ENCODE measurements at regions not wholly inside any gene's neighbourhood (a gene's known extent, or its start where the extent isn't known, plus 50 kb on each side); places are given as distances from the start of the nearest gene placed in this dataset.

- TF ChIP-seq TCF12 (IDR thresholded peaks at IDR 0.05; ENCODE audit: low read depth, low read length) = no peak
Measured at GRCh38 chr9:38153152-38153909, 84.3 kb upstream of the SHB start (continued).

Data from H1 (cell line).